AG09309 (cell line): ENCODE measurements at regions not wholly inside any gene's neighbourhood (a gene's known extent, or its start where the extent isn't known, plus 50 kb on each side); places are given as distances from the start of the nearest gene placed in this dataset.

Source experiments
- DNase-seq: peaks from one replicate; pipeline ENCODE4 v3.0.0-alpha.2; 2010; ENCODE audit warnings: low read depth
- H3K4me3 ChIP-seq: 2 replicates; pipeline ENCODE4 v1.5.1; 2011; ENCODE audit warnings: mild to moderate bottlenecking, low read depth, low read length, moderate library complexity; ENCODE audit not compliant: control insufficient read depth
- CTCF ChIP-seq: IDR thresholded peaks from 2 replicates; pipeline ENCODE4 v1.5.1; 2011; ENCODE audit warnings: mild to moderate bottlenecking, low read depth, low read length, inconsistent platforms; ENCODE audit not compliant: insufficient read depth, control insufficient read depth; ENCODE audit errors: missing control alignments

DNA sequence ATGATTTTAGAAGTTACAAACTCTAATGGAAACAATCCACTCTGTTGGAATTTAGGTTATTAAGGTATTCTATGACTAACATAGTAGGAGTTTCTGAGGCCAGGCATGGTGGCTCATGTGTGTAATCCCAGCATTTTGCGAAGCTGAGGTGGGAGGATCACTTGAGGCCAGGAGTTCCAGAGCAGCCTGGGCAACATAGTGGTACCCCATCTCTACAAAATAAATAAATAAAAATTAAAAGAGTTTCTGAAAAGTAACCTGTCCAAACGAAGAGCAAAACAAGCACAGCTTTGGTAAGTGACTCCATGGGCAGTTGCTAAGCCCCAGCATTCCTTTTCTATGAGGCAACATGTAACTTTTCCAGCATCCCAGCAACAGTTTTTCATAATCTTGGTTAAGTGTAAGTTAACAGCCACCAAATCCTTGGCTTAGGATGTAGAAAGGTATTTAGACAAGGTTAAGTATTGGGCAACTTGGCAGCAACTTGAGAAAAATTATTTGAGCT, 86.3 kb downstream of the SOX4 start:
- DNase-seq, result peak; percentile 71
- H3K4me3 ChIP-seq, result no peak overlapping the region
- TF ChIP-seq CTCF, result no peak

DNA sequence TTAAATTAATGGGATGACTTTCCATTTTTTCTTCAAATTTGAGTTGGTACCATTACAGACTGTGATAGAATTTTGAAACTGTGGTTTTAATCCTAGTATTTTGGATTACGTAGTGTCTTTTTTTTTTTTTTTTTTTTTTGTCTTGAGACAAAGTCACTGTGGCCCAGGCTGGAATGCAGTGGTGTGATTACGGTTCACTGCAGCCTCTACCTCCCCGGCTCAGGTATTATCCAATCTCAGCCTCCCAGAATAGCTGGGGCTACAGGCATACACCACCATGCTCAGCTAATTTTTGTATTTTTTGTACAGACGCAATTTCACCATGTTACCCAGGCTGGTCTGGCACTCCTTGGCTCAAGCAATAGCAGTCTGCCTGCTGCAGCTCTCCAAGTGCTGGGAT, 87.1 kb downstream of the SOX4 start:
- DNase-seq, result no peak
- no peak overlapping the region for H3K4me3 ChIP-seq
- no peak for TF ChIP-seq CTCF

GRCh38 chr6:21690489-21690888, 96.9 kb downstream of the SOX4 start:
- no peak for TF ChIP-seq CTCF
- no peak overlapping the region for H3K4me3 ChIP-seq
- no peak for DNase-seq

DNA sequence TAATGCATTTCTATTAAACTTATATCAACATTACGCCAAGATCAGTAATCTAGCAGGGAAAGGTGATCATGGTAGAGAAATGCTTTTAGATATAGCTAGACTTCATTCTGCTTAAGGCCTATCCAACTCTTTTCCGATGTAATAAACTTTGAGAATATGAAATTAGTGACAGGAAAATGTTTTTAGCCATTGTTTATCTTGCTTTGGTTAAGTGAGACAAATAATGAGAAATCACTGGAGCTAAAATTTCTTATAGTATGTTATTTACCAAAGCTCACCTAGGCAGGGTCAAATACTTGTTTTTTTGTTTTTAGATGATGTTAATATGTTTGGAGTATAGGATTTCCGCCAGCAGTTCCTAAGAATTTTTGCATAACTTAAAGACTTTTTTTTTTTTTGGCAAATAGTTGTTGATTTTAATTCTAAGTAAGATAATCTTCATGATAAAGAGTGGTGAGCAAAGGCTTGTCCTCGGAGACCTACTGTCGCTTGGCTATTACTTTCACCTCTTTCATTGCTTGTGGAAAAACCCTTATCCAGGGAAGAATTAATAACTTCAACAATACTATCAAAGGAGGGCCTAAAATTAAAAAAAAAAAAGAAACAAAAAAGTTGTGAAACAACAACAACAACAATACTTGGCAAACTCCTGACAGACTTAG, 98.3 kb downstream of the SOX4 start:
- no peak for DNase-seq
- TF ChIP-seq CTCF, result no peak
- no peak overlapping the region for H3K4me3 ChIP-seq

DNA sequence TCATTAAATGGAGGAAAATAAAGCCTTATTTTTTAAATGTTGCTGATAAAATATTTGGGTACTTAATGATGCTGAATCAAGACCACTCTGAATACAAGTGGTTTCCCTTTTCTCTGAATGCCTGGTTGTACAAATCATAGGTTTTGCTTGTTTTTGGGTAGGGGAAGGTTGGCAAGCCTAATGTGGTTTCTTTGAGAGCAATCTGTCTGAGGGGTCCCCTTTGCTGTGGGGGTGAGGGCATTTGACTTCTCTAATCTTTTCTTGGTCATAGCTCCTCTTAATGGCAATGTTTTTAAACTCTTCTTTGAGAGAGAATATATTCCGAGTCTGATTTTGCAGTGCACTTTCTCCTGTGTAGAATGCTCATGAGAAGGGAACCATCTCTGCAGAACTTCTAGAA, 99.2 kb downstream of the SOX4 start:
- no peak overlapping the region for H3K4me3 ChIP-seq
- no peak for DNase-seq
- no peak for TF ChIP-seq CTCF

DNA sequence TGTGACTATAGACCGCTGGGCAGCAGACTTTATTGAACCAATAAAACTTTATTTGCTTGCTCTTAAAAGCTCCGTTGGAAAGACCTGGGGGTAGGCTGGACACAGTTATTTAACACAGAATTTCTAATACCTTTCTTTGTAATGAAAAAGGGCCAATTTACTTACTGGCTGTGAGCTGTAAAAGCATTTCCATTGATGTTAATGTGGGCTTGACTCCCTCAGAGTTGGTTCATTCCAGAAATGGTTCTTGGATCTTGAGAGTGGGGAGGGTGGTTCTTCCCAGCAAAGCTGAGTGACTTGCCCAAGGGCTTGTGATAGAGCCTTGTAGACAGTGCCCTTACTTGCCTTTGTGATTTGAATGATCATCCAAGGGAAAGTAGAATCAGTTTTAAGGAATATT, 100.6 kb downstream of the SOX4 start:
- TF ChIP-seq CTCF, result no peak
- no peak for DNase-seq
- H3K4me3 ChIP-seq, result no peak overlapping the region

DNA sequence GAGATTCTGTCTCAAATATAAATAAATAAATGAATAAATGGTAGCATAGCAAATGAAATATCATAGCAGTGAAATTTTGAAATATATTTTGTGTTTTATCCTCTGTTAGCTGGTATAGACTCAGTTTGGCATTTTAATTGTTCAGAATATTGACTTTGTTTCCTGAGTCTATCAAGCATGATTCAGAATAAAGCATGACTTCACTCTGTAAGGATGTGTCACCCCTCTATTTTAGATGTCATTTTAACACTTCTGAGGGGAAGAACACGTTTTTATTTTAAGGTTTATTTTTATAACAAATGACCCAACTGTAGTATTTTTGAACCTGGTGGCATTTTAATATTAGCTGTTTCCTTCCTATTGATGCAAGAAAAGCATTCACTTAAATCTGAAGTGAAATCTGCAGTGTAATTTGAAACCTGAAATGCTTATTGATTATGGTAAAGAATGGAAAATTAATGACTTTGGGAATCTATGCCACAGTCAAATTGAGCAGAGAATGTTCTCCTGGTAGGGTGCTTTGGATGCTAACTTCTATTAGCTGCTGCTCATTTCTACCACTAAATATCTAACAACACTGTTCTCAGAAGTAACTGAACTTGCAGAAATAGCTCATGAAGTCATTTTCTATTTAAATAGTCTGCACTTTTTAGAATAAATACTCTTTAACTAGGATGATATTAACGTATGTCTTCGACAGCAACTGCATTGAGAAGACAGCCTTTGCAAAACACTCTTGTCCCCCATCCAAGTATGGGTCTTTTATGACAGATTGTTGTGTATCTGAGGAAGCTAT, 114.2 kb downstream of the SOX4 start:
- H3K4me3 ChIP-seq, result no peak overlapping the region
- no peak for TF ChIP-seq CTCF
- no peak for DNase-seq
